GM19452 (cell line): ENCODE measurements at regions not wholly inside any gene's neighbourhood (a gene's known extent, or its start where the extent isn't known, plus 50 kb on each side); places are given as distances from the start of the nearest gene placed in this dataset.
A peak's percentile ranks its signal among the peaks of the same experiment; 100 is the strongest.
"Not testable (repeated sequence)": the region's sequence is repeated elsewhere in the genome, so short reads cannot be mapped to it uniquely, and the experiment has no call there.

Experiments used
- ATAC-seq: cut with Tn5 transposase; IDR thresholded peaks from one replicate; pipeline ENCODE4 v1.9.1; 2021; ENCODE audit not compliant: unreplicated experiment

GRCh38 chr3:193946945-193947344, 189.0 kb upstream of the HES1 start:
- no peak for ATAC-seq

DNA sequence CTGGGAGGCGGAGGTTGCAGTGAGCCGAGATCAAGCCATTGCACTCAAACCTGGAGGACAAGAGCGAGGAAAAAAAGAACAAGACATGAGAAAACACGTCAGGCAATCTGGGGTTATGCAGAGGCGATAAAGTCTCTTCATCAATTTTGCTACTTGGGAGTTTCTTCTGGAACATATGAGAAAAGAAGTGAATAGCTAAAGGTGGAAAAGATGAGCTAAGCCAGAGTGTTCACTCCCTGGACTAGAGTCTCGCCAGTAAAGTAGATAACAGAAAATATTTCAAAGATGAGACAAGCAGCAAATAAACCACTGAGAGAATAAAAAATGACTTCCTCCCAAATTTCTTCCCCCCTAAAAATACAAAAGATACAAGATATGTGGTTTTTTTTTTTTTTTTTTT, 188.4 kb upstream of the HES1 start:
- no peak for ATAC-seq

- ATAC-seq = no peak
Measured at GRCh38 chr3:193948459-193948858, 187.5 kb upstream of the HES1 start.

- no peak for ATAC-seq
Measured at GRCh38 chr3:193951859-193952258, 184.1 kb upstream of the HES1 start.

GRCh38 chr3:193954752-193955151, 181.2 kb upstream of the HES1 start:
- no peak for ATAC-seq

DNA sequence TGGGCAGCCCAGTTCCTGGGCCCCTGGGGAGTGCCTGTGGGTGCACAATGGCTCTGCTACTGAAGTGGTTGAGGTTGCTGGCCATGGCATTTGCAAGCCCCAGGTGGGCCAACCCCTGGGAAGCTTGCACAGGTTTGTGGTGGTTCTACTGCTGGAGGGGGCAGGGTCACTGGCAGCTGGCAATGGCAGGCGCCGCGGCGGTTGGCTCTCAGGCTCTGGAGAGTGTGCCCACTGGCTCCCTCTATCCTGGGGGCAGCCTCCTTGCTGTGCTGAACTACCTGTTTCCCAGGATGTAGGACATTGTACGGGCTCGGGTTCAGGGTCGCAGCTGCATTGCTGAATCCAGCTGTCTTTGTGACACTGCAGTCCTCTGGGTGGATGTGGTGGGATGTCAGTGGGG, 180.2 kb upstream of the HES1 start:
- ATAC-seq = no peak

DNA sequence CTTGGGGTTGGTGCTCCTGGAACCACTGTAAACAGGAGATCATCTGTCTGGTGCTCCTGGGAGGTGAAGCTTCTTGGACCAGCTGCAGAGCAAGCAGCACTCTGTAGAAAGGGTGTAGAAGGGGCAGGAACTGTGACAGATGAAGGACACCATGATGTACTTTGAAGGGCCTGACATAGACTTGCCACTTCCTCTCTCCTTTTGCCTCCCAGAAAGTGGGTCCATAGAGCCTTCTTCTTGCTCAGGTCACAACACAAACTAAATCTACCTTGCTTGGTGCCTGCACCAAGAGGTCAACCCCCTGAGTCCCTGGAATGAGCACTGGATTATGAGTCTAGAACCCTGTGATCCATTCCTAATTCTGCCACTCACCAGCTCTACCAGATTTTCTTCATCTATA, 176.1 kb upstream of the HES1 start:
- ATAC-seq = no peak

DNA sequence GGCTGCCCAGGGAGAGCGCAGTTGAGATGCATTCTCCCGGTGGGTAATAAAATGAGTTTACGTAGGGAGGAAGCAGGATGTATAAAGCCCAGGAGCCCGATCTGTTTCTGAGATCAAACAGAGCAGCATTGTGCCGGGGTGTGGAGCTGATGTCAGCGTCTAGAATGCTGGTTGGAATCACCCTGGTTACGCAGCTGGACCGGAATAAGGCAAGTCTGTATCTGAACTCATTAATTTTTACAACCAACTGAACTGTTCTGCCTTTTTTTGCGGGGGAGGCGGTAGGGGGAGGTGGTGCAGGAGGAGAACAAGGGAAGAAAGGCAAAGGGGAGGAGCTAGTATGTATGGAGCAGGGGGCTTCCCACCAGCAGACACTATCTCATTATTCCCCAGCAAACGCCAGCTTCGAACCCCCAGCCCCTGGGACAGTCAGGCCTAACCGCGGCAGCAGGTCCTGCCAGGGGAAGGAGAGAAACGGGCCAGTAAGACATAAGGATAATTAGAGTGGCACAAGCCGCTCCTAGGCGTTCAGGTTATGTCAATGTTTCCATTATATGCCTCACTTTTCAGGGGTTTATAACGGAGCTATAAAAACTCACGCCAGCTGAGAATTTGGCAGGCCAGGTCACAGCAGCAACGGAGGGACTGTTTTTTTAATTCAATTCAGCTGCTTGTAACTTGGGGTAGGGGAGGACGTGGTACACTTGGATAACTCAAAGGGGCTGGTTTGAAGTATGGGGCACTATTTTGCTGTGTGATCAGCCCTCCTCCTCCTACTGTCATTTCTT, 175.3 kb upstream of the HES1 start:
- no peak for ATAC-seq

DNA sequence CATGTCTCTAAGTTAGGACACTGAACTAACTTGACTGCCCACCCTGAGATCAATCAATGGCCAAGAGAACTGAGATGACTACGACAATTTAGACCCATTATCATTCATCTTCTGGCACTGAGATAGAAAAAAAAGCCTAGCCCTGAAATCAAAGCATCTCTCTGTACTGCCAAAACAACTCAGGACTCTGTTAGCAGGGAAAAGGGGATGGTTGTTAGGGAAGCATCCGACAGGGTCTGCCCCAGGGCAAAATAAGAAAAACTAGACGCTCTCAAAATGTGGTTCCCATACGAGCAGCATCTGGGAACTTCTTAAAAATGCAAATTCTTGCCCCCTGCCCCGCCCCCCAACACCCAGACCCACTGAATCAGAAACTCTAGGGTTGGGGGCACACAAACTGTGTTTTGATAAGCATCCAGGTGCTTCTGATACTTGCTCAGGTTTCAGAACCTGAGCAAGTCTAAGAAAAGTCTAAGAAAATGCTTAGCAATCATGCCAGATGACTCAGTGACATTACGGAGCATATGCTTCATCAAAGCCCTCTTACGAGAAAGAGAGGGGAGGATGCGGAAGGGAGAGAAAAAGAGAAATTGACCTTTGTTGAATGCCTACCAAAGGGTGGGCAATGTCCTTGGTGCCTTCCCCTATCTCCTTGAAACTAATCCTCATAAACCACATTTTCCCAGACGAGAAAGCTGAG, 172.8 kb upstream of the HES1 start:
- no peak for ATAC-seq

DNA sequence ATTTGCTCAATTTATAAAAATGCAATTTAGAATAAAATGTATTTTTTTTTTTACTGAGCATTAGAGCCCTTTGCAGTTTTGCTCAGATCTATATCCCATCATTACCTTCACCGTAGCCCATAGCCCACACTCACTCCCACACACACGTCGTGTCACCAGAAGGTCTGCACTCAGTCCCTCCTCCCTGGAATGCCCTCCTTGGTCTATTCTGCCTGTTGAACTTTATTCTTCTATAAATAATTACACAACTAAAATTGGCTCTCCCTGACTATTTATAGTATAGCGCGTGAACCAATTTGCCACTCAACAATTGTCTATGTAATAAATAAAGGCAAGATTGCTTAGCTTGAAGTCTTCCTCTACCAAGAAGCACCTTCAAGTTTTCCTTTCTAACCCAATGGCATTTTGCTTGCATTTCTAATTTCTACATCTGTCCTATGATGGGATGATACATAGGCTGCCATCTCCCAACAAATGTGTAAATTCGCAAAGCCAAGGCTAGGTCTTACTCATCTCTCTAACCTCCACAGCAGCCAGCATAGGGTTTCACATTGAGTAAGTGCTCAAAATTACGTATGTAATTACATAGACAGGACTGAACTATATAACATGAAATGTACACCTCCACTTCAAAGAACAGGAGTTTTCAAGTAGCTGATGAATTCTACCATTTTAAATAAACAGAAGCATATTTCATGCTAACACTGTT, 172.0 kb upstream of the HES1 start:
- ATAC-seq = peak; percentile 89

DNA sequence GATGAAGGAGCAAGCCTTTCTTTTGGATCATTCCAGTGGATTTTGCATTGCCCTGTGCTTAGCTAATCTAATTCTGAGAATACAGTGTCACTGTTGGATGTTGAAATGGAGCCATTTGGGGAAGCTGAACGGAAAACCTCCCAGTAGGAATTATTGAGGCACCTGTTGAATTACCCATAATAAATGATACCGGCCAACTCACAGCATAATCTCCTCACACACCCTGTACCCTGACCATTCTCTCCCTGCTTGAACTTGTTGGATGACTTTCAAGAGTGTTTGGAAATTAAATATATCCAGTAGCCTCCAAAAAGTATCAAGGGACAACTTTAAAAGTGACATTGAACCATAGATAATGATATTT, 171.4 kb upstream of the HES1 start:
- ATAC-seq = peak; percentile 24

GRCh38 chr3:193968380-193968974, 167.5 kb upstream of the HES1 start:
- no peak for ATAC-seq

DNA sequence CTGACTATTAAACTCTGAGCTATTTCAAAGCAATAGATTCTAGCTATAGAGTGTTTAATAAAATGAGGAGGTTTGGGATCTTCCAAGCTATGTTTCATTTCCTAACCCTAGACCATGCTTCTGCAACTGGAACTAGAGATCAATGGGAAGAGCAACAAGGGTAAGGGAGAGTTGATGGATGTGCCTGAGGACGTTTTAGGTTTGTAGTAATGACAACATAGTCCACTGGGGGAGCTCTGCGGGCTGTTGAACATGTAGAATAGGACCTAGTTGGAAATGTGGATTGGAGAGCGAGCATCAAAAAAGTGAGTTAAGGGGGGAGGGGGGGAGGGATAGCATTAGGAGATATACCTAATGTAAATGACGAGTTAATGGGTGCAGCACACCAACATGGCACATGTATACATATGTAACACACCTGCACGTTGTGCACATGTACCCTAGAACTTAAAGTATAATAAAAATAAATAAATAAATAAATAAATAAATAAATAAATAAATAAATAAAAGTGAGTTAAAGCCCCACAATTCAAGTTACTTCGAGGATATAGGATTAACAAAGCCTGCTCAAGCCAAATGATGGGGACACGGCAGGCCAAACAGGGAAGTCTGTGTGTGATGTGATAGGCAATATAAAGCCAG, 165.7 kb upstream of the HES1 start:
- not testable (repeated sequence) for ATAC-seq

DNA sequence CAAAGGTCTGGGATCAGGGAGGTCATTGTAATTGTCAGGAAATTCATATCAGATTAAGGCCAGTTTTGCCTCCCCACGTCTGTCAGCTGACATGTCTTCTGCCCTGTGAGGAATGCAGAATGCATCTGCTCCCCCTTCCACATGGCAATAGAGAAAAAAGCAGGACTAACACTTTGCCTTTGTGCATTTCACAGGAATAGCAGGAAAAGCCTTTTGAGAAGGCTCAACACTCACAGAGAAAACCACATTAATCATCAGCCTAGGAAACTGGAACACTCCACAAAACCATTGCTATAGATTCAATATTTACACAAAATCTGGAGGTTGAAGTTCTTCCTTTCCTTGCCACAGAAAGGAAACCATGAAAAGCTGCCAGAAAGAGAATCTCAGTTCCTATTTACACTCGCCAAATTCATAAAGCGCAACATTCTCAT, 165.2 kb upstream of the HES1 start:
- peak; percentile 44 for ATAC-seq

DNA sequence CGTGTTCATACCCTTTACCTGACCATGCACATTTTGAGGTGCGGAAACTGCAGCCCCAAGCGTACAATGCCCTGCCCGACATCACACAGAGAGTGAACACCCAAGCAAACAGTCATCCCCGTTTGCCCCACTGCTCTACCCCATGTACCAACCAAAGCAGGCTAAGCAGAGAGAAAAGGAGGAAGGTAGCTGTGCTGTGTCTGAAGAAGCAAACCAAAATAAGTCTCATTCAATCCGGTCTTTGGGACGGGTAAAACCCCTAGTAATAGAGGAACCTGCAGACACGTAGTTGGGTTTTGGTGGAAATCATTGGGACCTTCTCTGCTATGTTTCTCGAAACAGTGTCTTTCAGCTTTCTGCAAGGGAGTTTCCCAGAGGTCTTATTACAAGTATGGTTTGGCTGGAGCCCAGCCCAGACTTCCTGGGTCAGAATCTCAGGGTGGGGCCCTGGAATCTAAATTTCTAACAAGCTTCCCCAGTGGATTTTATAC, 164.6 kb upstream of the HES1 start:
- peak; percentile 71 for ATAC-seq

GRCh38 chr3:193971966-193972365, 164.0 kb upstream of the HES1 start:
- no peak for ATAC-seq

- ATAC-seq = no peak
Measured at GRCh38 chr3:193972832-193973231, 163.1 kb upstream of the HES1 start.

- ATAC-seq = no peak
Measured at GRCh38 chr3:193974191-193974652, 161.7 kb upstream of the HES1 start.

DNA sequence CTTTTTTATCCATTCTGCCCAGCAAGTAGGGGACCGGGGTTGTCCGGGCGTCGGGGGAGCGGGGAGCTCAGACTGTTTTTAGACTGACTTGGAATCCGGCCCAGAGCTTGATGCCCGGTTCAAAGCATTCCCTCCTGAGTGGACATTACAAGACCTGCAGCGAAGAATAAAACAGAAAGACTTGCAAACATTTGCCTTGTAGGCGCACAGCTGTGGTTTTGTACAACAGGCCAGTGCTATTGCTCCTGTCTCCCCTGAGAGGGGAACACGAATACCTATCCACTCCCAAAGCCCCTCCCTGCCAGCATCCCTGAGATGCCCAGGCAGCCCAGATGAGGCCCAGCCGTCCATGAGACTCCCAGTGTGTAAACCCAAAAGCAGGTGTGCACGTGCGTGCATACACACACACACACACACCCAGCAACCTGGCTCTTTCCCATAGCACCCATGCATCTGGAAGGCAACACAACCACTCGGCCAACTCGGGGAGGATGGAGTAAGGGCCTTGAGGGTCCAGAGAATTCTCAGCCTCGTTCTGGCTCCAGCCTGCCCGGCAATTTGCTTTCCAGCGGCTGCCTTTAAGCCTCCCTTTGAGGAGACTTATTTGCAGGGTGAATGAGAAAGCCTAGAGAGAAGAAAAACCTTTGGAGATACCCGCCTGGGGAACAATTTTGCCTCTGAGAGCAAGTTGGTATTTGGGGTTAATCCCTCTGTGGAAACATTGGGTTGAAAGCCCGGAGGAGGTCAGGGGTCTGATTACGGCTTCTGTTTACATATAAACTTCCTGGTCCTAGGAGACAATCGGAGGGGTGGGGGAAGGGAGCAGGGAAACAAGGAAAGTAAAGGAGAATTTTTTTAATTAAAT, 161.0 kb upstream of the HES1 start:
- no peak for ATAC-seq

GRCh38 chr3:193977622-193978021, 158.3 kb upstream of the HES1 start:
- no peak for ATAC-seq
